Right lobe of liver (tissue), 6 donors: ENCODE measurements at regions not wholly inside any gene's neighbourhood (a gene's known extent, or its start where the extent isn't known, plus 50 kb on each side); places are given as distances from the start of the nearest gene placed in this dataset.

ENCODE experiments used
- ATAC-seq, 4 donors: fragments of 200-7000 bp; cut with Tn5 transposase; one replicate each; pipeline ENCODE4 v1.9.1; 2020; ENCODE audit warnings: mild to moderate bottlenecking in 4 of 4, moderate library complexity in 4 of 4
- DNase-seq, 3 donors: peaks; one replicate each; pipeline ENCODE4 v3.0.0-alpha.2; 2020
- H3K27ac ChIP-seq, 3 donors: fragments of 200-600 bp; one replicate each; pipeline ENCODE4 v1.8.0; 2022
- H3K27me3 ChIP-seq, 2 donors: fragments of 200-600 bp; one replicate each; pipeline ENCODE4 v1.8.0; 2022
- H3K36me3 ChIP-seq, 4 donors: fragments of 200-600 bp; sonication (generic) in 1 of 4; one replicate each; pipeline versions ENCODE4 v1.5.1 to v1.8.0; 2017 to 2022; ENCODE audit warnings: control low read depth in 1 of 4
- H3K4me1 ChIP-seq, 4 donors: fragments of 200-600 bp; sonication (generic) in 1 of 4; one replicate each; pipeline versions ENCODE4 v1.5.1 to v1.8.0; 2017 to 2022; ENCODE audit warnings: control low read depth in 1 of 4
- H3K4me3 ChIP-seq, 3 donors: fragments of 200-600 bp; one replicate each; pipeline ENCODE4 v1.8.0; 2022
- H3K9me3 ChIP-seq, 4 donors: fragments of 200-600 bp; sonication (generic) in 1 of 4; one replicate each; pipeline versions ENCODE4 v1.5.1 to v1.8.0; 2017 to 2022; ENCODE audit warnings: control low read depth in 1 of 4
- POLR2A ChIP-seq: fragments of 450-650 bp; IDR thresholded peaks from one replicate; pipeline ENCODE4 v1.6.1; 2017; ENCODE audit warnings: antibody characterized with exemption, mild to moderate bottlenecking
- WGBS: methylation state at CpG from one replicate; pipeline ENCODE4 v1.1.6; 2018; ENCODE audit warnings: low coverage, low lambda C conversion rate; ENCODE audit not compliant: insufficient coverage; ENCODE audit errors: missing lambda C conversion rate; 5-methylcytosine and 5-hydroxymethylcytosine counted together
- intact Hi-C, 2 donors: fragments of 100-400 bp; cut with DNase I; formaldehyde crosslinking; loops; one replicate each; pipeline versions ENCODE4 v1.11.2 to v1.14.1; 2022
- TF ChIP-seq, protein P1 (sequence below), 4 donors: fragments of 200-600 bp in 3 of 4; fragments of 450-650 bp in 1 of 4; IDR thresholded peaks; one replicate each; pipeline versions ENCODE4 v1.5.1 to v1.8.0; 2016 to 2022; ENCODE audit warnings: antibody characterized with exemption in 4 of 4, mild to moderate bottlenecking in 2 of 4
- donor health status: DM: no; HTN: yes; CAD: no.
- donor health status: DM: no; HTN: no; CAD: no.
- donor health status: DM: no; HTN: no; CAD: no.
- donor health status: DM: no; HTN: yes; CAD: no.
- donor health status: DM: no; HTN: yes; CAD: no.

DNA sequence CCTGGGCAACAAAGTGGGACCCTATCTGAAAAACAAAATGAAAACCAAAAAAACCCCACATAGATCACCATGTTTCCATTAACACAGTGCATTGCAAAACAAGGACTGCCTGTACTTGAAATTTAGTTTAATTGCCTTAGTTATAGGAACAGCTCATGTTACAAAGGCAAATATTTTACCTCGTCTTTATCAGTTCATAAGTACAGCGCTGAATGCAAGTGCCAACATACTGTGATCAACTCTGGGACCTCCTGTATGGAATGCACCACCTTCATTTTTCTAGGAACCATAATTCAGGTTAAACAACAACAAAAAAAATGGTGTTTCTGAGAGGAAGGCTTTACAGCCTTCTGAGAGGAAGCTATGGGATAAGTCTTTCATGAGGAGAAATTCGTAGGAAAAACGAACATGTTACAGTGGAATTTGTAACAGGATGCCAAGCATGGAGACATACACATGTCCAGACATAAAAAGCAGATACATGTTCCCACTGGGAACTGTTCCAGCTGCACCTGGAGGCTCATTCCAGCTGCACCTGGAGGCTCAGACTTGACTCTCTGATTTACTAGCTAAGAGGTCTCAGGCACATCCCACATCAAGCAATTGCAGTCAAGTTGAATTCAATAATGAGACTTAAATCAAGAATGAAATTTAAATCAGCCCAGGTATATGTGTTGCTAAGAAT is 821.3 kb downstream of the NLGN4Y start:
- no peak overlapping the region for H3K27ac ChIP-seq
- WGBS, result no CpG with 5 or more reads among the region's 4 CpGs
- ATAC-seq (no peak), DNase-seq (no peak)
- no peaks in the 10 kb centered on the region for H3K36me3 ChIP-seq
- no peaks in the 10 kb centered on the region for H3K4me1 ChIP-seq
- no peaks in the 10 kb centered on the region for H3K27me3 ChIP-seq
- TF ChIP-seq, protein P1, sequence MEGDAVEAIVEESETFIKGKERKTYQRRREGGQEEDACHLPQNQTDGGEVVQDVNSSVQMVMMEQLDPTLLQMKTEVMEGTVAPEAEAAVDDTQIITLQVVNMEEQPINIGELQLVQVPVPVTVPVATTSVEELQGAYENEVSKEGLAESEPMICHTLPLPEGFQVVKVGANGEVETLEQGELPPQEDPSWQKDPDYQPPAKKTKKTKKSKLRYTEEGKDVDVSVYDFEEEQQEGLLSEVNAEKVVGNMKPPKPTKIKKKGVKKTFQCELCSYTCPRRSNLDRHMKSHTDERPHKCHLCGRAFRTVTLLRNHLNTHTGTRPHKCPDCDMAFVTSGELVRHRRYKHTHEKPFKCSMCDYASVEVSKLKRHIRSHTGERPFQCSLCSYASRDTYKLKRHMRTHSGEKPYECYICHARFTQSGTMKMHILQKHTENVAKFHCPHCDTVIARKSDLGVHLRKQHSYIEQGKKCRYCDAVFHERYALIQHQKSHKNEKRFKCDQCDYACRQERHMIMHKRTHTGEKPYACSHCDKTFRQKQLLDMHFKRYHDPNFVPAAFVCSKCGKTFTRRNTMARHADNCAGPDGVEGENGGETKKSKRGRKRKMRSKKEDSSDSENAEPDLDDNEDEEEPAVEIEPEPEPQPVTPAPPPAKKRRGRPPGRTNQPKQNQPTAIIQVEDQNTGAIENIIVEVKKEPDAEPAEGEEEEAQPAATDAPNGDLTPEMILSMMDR (IDR thresholded peaks at IDR 0.05), result no peak
- no peak for TF ChIP-seq POLR2A
- intact Hi-C loops, result no loop called here
- H3K4me3 ChIP-seq, result no peak overlapping the region
- H3K9me3 ChIP-seq, result no peaks in the 10 kb centered on the region

DNA sequence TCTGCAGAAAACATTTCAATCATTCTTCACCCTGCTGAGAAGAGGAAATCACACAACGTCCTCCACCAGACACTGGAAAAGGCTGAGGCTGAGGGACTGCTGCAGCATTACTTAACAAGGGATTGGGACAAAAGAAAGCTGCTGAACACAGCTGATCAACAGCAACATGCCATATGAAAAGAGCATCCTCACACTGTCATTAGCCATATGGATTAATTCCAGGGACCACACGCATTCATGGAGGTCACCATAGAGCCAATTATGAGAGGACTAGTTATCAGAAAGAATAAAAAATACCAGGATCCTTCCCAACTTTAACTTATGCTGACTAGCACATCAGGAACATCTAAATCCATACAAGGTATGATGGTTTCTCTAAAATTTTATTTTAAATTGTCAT is 825.0 kb downstream of the NLGN4Y start:
- intact Hi-C loops, result no loop called here
- no peak overlapping the region for H3K4me3 ChIP-seq
- no peaks in the 10 kb centered on the region for H3K9me3 ChIP-seq
- TF ChIP-seq, protein P1 (IDR thresholded peaks at IDR 0.05), result no peak
- TF ChIP-seq POLR2A, result no peak
- H3K36me3 ChIP-seq, result no peaks in the 10 kb centered on the region
- no peaks in the 10 kb centered on the region for H3K27me3 ChIP-seq
- DNase-seq (no peak), ATAC-seq (no peak)
- no CpG with 5 or more reads among the region's 2 CpGs for WGBS
- H3K27ac ChIP-seq, result no peak overlapping the region
- H3K4me1 ChIP-seq, result no peaks in the 10 kb centered on the region

DNA sequence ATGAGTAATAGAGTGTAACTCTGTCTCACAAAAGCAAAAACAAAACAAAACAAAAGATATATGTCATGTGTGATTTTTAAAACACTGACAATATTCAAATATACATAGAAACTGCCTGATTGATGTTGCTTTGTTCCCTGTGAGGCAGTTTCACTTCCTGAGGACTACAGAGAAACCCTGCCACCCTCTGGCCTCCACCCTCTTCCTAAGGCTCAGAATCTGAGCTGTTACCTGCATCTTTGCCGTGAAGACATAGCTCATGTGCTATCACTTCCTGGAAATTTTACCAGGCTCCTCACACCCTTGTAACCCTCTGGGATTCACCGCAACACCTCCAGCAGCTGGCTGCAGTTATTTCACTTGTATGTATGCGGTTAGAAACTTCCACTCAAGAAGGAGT is 831.0 kb downstream of the NLGN4Y start:
- no peaks in the 10 kb centered on the region for H3K4me1 ChIP-seq
- H3K4me3 ChIP-seq, result no peak overlapping the region
- TF ChIP-seq POLR2A, result no peak
- TF ChIP-seq, protein P1 (IDR thresholded peaks at IDR 0.05), result no peak
- ATAC-seq (no peak), DNase-seq (no peak)
- WGBS, result no CpG with 5 or more reads among the region's 3 CpGs
- H3K36me3 ChIP-seq, result no peaks in the 10 kb centered on the region
- intact Hi-C loops, result no loop called here
- no peaks in the 10 kb centered on the region for H3K27me3 ChIP-seq
- no peak overlapping the region for H3K27ac ChIP-seq
- H3K9me3 ChIP-seq, result no peaks in the 10 kb centered on the region

DNA sequence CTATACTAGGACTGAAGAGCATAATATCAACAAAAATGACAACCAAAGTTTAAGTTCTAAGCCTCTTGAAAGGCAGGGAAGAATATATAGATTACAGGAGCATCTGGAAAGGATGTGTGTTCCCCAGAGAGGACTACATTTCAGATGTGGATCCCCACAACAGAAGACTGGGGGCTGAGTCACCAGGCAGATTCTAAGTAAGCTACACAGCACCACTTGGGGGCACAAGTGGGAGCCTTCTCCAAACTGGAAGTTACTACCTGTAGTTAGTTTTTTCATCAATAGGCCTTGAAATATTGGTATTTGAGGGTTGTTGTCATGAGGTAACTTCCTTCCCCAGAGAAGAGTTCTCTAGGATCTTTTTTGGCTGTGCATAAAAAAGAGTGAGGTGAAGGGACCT is 836.1 kb downstream of the NLGN4Y start:
- Histone ChIP-seq H3K36me3 (no peaks in the 10 kb centered on the region), H3K27ac (no peak overlapping the region), H3K4me3 (no peak overlapping the region), H3K4me1 (no peaks in the 10 kb centered on the region), H3K27me3 (no peaks in the 10 kb centered on the region), H3K9me3 (no peaks in the 10 kb centered on the region)
- DNase-seq (no peak), ATAC-seq (no peak)
- intact Hi-C loops, result no loop called here
- TF ChIP-seq, protein P1 (IDR thresholded peaks at IDR 0.05), result no peak
- TF ChIP-seq POLR2A, result no peak

DNA sequence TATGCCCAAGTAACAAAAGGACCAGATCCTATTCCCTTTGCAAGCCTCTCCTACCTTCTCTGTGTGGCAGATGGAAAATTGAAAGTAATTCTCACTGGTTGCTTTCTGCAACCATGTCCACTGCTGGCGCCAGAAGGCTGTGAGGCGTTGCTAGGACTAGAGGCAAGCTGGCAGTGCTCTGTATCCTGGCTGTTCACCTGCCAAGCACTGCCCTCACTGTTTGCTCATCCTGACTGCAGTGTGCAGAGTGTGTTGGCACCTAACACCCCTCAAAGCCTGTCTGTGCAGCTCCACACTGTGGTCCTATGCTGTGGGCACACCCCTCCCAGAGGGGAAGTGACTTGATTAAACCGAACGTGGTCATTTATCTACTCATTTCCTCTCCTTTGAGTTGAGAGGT is 840.7 kb downstream of the NLGN4Y start:
- TF ChIP-seq, protein P1 (IDR thresholded peaks at IDR 0.05), result no peak
- TF ChIP-seq POLR2A, result no peak
- no peak overlapping the region for H3K4me3 ChIP-seq
- intact Hi-C loops, result no loop called here
- no peaks in the 10 kb centered on the region for H3K27me3 ChIP-seq
- no peaks in the 10 kb centered on the region for H3K9me3 ChIP-seq
- ATAC-seq (peak in 1 of 4 donors; percentile 74), DNase-seq (peak in 1 of 3 donors; percentile 67)
- WGBS, result no CpG with 5 or more reads among the region's 4 CpGs
- no peaks in the 10 kb centered on the region for H3K36me3 ChIP-seq
- no peaks in the 10 kb centered on the region for H3K4me1 ChIP-seq
- H3K27ac ChIP-seq, result no peak overlapping the region
